Activated CD8-positive, alpha-beta T cell treated with anti-CD3 and anti-CD28 coated beads, Interleukin-2, amount 10 ng/mL, durations not matched to agents 7 days and 5 days (primary cell): ENCODE measurements at regions not wholly inside any gene's neighbourhood (a gene's known extent, or its start where the extent isn't known, plus 50 kb on each side); places are given as distances from the start of the nearest gene placed in this dataset.

Experiments used
- ATAC-seq: fragments of 150-1000 bp; cut with Tn5 transposase; one replicate; pipeline ENCODE4 v1.10.0; 2021; ENCODE audit warnings: moderate library complexity
- CTCF ChIA-PET: fragments of 350-600 bp; sonication (Branson Sonifier 250); formaldehyde crosslinking; loops from one replicate; lab custom pipeline; 2021; ENCODE audit warnings: antibody characterized with exemption; lab: Charles Lee
- POLR2A ChIA-PET: fragments of 350-600 bp; sonication (Branson Sonifier 250); formaldehyde crosslinking; loops from one replicate; lab custom pipeline; 2021; ENCODE audit warnings: antibody characterized with exemption; lab: Charles Lee
- DNase-seq: peaks from one replicate; pipeline ENCODE4 v3.0.0-alpha.2; 2020
- H3K27ac Mint-ChIP-seq: one replicate; pipeline ENCODE4 v1.8.0; 2021; ENCODE audit warnings: mild to moderate bottlenecking, mixed read lengths
- H3K27me3 Mint-ChIP-seq: one replicate; pipeline ENCODE4 v1.8.0; 2021; ENCODE audit warnings: low read depth, mixed read lengths
- H3K36me3 Mint-ChIP-seq: one replicate; pipeline ENCODE4 v1.8.0; 2021; ENCODE audit warnings: low read depth, mixed read lengths
- H3K4me1 Mint-ChIP-seq: one replicate; pipeline ENCODE4 v1.8.0; 2021; ENCODE audit warnings: low read depth, mixed read lengths
- H3K4me3 Mint-ChIP-seq: one replicate; pipeline ENCODE4 v1.8.0; 2021; ENCODE audit warnings: mild to moderate bottlenecking, mixed read lengths
- H3K9me3 Mint-ChIP-seq: one replicate; pipeline ENCODE4 v1.8.0; 2022; ENCODE audit warnings: mixed read lengths; ENCODE audit not compliant: insufficient read depth

- ATAC-seq, result peak; percentile 74
- peaks cover 43% of the 10 kb centered on the region for H3K4me1 Mint-ChIP-seq
These were observed 155.9 kb upstream of the KLF12 start for GRCh38 chr13:74289861-74290773.

GRCh38 chr13:74289107-74289506 lies 154.9 kb upstream of the KLF12 start:
- Mint-ChIP-seq H3K4me1 (peaks cover 43% of the 10 kb centered on the region), H3K27ac (no peak overlapping the region), H3K9me3 (no peaks in the 10 kb centered on the region), H3K4me3 (no peak overlapping the region), H3K36me3 (no peaks in the 10 kb centered on the region), H3K27me3 (no peaks in the 10 kb centered on the region)
- ATAC-seq, result no peak
- ChIA-PET POLR2A (interaction anchor here (7.6 kb wide), 1 partner anchor 155 kb away, joined by 73 read pairs; the partner anchor contains the start of gene KLF12), CTCF (interaction anchor here (0.7 to 7.8 kb wide), 9 partner anchors 38 to 930 kb away, joined by 3 to 134 read pairs (median 21); partner anchors contain the start of gene KLF12)
- no peak for DNase-seq

More at GRCh38 chr13:74289861-74290773, 155.9 kb upstream of the KLF12 start:
- peak overlapping the region; percentile 31 for H3K27ac Mint-ChIP-seq
- peak overlapping the region; percentile 16 for H3K4me3 Mint-ChIP-seq
- POLR2A ChIA-PET, result interaction anchor here (0.7 to 7.6 kb wide), 2 partner anchors 156 to 230 kb away, joined by 3 to 73 read pairs; partner anchors contain the start of gene KLF12
- peak; percentile 59 for DNase-seq
- H3K27me3 Mint-ChIP-seq, result no peaks in the 10 kb centered on the region
- CTCF ChIA-PET, result interaction anchor here (0.9 to 7.8 kb wide), 7 partner anchors 8 to 929 kb away, joined by 3 to 134 read pairs (median 4); partner anchors contain the start of gene KLF12
- no peaks in the 10 kb centered on the region for H3K9me3 Mint-ChIP-seq
- H3K36me3 Mint-ChIP-seq, result no peaks in the 10 kb centered on the region

- H3K27ac Mint-ChIP-seq, result peak overlapping the region; percentile 78
- peaks cover 43% of the 10 kb centered on the region for H3K4me1 Mint-ChIP-seq
- H3K27me3 Mint-ChIP-seq, result no peaks in the 10 kb centered on the region
- peak overlapping the region; percentile 60 for H3K4me3 Mint-ChIP-seq
- H3K9me3 Mint-ChIP-seq, result no peaks in the 10 kb centered on the region
- H3K36me3 Mint-ChIP-seq, result no peaks in the 10 kb centered on the region
- DNase-seq, result peak; percentile 38
- peak; percentile 34 for ATAC-seq
- POLR2A ChIA-PET, result interaction anchor here (1.0 to 7.6 kb wide), 4 partner anchors 154 to 1038 kb away, joined by 3 to 73 read pairs (median 5); partner anchors contain the start of gene KLF12
- CTCF ChIA-PET, result interaction anchor here (0.7 to 7.8 kb wide), 26 partner anchors 12 to 1070 kb away, joined by 3 to 134 read pairs (median 10); partner anchors contain the start of gene KLF12
These were observed 154.2 kb upstream of the KLF12 start for GRCh38 chr13:74288361-74288911.

GRCh38 chr13:74287724-74288169 lies 153.5 kb upstream of the KLF12 start:
- peak overlapping the region; percentile 78 for H3K27ac Mint-ChIP-seq
- H3K27me3 Mint-ChIP-seq, result no peaks in the 10 kb centered on the region
- peak; percentile 87 for DNase-seq
- peak; percentile 73 for ATAC-seq
- no peaks in the 10 kb centered on the region for H3K9me3 Mint-ChIP-seq
- ChIA-PET CTCF (interaction anchor here (0.6 to 7.8 kb wide), 40 partner anchors 10 to 1070 kb away, joined by 3 to 134 read pairs (median 7); partner anchors contain the start of gene KLF12), POLR2A (interaction anchor here (0.6 to 7.6 kb wide), 7 partner anchors 31 to 1039 kb away, joined by 3 to 73 read pairs (median 4); partner anchors contain the start of gene KLF12)
- peaks cover 43% of the 10 kb centered on the region for H3K4me1 Mint-ChIP-seq
- H3K36me3 Mint-ChIP-seq, result no peaks in the 10 kb centered on the region
- peak overlapping the region; percentile 60 for H3K4me3 Mint-ChIP-seq

GRCh38 chr13:74280795-74281490 lies 146.7 kb upstream of the KLF12 start:
- CTCF ChIA-PET, result interaction anchor here (1.0 kb wide), 1 partner anchor 11 kb away, joined by 3 read pairs; no protein-coding TSS in a partner anchor
- peaks cover 11% of the 10 kb centered on the region for H3K4me1 Mint-ChIP-seq
- peak; percentile 36 for ATAC-seq

GRCh38 chr13:74280093-74280794 lies 146.0 kb upstream of the KLF12 start:
- ChIA-PET CTCF (no interaction called here), POLR2A (no interaction called here)
- no peak overlapping the region for H3K4me3 Mint-ChIP-seq
- H3K27ac Mint-ChIP-seq, result no peak overlapping the region
- no peaks in the 10 kb centered on the region for H3K9me3 Mint-ChIP-seq
- H3K4me1 Mint-ChIP-seq, result peaks cover 11% of the 10 kb centered on the region
- DNase-seq (no peak), ATAC-seq (peak; percentile 33)
- peaks cover 6% of the 10 kb centered on the region for H3K27me3 Mint-ChIP-seq
- no peaks in the 10 kb centered on the region for H3K36me3 Mint-ChIP-seq

More at GRCh38 chr13:74280795-74281490, 146.7 kb upstream of the KLF12 start:
- no peak for DNase-seq
- Mint-ChIP-seq H3K36me3 (no peaks in the 10 kb centered on the region), H3K27ac (no peak overlapping the region), H3K9me3 (no peaks in the 10 kb centered on the region), H3K27me3 (peaks cover 5% of the 10 kb centered on the region), H3K4me3 (no peak overlapping the region)
- POLR2A ChIA-PET, result no interaction called here

- ChIA-PET POLR2A (no interaction called here), CTCF (interaction anchor here (1.2 to 2.8 kb wide), 2 partner anchors 8 to 91 kb away, joined by 3 to 19 read pairs; no protein-coding TSS in a partner anchor)
- Mint-ChIP-seq H3K27me3 (peaks cover 6% of the 10 kb centered on the region), H3K9me3 (no peaks in the 10 kb centered on the region), H3K27ac (no peak overlapping the region), H3K36me3 (no peaks in the 10 kb centered on the region), H3K4me3 (no peak overlapping the region), H3K4me1 (peaks cover 11% of the 10 kb centered on the region)
- no peak for DNase-seq
- ATAC-seq, result no peak
These were observed 144.7 kb upstream of the KLF12 start for GRCh38 chr13:74278901-74279300.

- Mint-ChIP-seq H3K36me3 (peaks cover 2% of the 10 kb centered on the region), H3K27me3 (peaks cover 2% of the 10 kb centered on the region), H3K27ac (no peak overlapping the region), H3K4me3 (no peak overlapping the region), H3K9me3 (peaks cover 5% of the 10 kb centered on the region), H3K4me1 (peaks cover 3% of the 10 kb centered on the region)
- DNase-seq, result no peak
- CTCF ChIA-PET, result no interaction called here
- POLR2A ChIA-PET, result no interaction called here
- ATAC-seq, result no peak
These were observed 140.7 kb upstream of the KLF12 start for GRCh38 chr13:74274916-74275315.

- H3K36me3 Mint-ChIP-seq, result peaks cover 2% of the 10 kb centered on the region
- no peak overlapping the region for H3K4me3 Mint-ChIP-seq
- ATAC-seq, result no peak
- ChIA-PET POLR2A (interaction anchor here (0.6 kb wide), 1 partner anchor 44 kb away, joined by 4 read pairs; no protein-coding TSS in a partner anchor), CTCF (interaction anchor here (2.0 kb wide), 1 partner anchor 13 kb away, joined by 11 read pairs; no protein-coding TSS in a partner anchor)
- peaks cover 2% of the 10 kb centered on the region for H3K27me3 Mint-ChIP-seq
- DNase-seq, result no peak
- peaks cover 5% of the 10 kb centered on the region for H3K9me3 Mint-ChIP-seq
- peaks cover 3% of the 10 kb centered on the region for H3K4me1 Mint-ChIP-seq
- H3K27ac Mint-ChIP-seq, result no peak overlapping the region
These were observed 139.4 kb upstream of the KLF12 start for GRCh38 chr13:74273581-74273980.

- Mint-ChIP-seq H3K27ac (no peak overlapping the region), H3K9me3 (peaks cover 5% of the 10 kb centered on the region), H3K27me3 (peaks cover 2% of the 10 kb centered on the region), H3K4me3 (no peak overlapping the region), H3K4me1 (peaks cover 3% of the 10 kb centered on the region), H3K36me3 (peaks cover 2% of the 10 kb centered on the region)
- DNase-seq, result no peak
- ChIA-PET POLR2A (interaction anchor here (0.6 kb wide), 1 partner anchor 43 kb away, joined by 4 read pairs; no protein-coding TSS in a partner anchor), CTCF (interaction anchor here (0.6 to 2.0 kb wide), 3 partner anchors 10 to 39 kb away, joined by 3 to 11 read pairs (median 4); no protein-coding TSS in a partner anchor)
- ATAC-seq, result no peak
These were observed 138.6 kb upstream of the KLF12 start for GRCh38 chr13:74272826-74273225.
